Renal cortical epithelial cell (primary cell): ENCODE measurements at regions not wholly inside any gene's neighbourhood (a gene's known extent, or its start where the extent isn't known, plus 50 kb on each side); places are given as distances from the start of the nearest gene placed in this dataset.
"Not testable (repeated sequence)": the region's sequence is repeated elsewhere in the genome, so short reads cannot be mapped to it uniquely, and the experiment has no call there.

ENCODE experiments used
- DNase-seq: peaks from one replicate; pipeline ENCODE4 v3.0.0-alpha.2; 2011; ENCODE audit warnings: low read depth

GRCh38 chr1:187894349-187894748 lies 1065.6 kb downstream of the PLA2G4A start:
- DNase-seq: no peak

- DNase-seq: no peak
Observed at GRCh38 chr1:187903223-187903622, 1074.5 kb downstream of the PLA2G4A start.

GRCh38 chr1:187909382-187909781 lies 1080.6 kb downstream of the PLA2G4A start:
- DNase-seq: peak; percentile 4

GRCh38 chr1:187911820-187912219 lies 1083.1 kb downstream of the PLA2G4A start:
- no peak for DNase-seq

GRCh38 chr1:187920976-187921375 lies 1092.2 kb downstream of the PLA2G4A start:
- no peak for DNase-seq

- DNase-seq: no peak
Observed at GRCh38 chr1:187921426-187921825, 1092.7 kb downstream of the PLA2G4A start.

- DNase-seq: no peak
Observed at GRCh38 chr1:187922255-187922654, 1093.5 kb downstream of the PLA2G4A start.

- no peak for DNase-seq
Observed at GRCh38 chr1:187924252-187924651, 1095.5 kb downstream of the PLA2G4A start.

- peak; percentile 32 for DNase-seq
Observed at GRCh38 chr1:187928288-187928687, 1099.5 kb downstream of the PLA2G4A start.

GRCh38 chr1:187928696-187929095 lies 1099.9 kb downstream of the PLA2G4A start:
- no peak for DNase-seq

GRCh38 chr1:187931776-187932175 lies 1103.0 kb downstream of the PLA2G4A start:
- DNase-seq: peak; percentile 40

GRCh38 chr1:187933562-187934419 lies 1105.0 kb downstream of the PLA2G4A start:
- DNase-seq: peak; percentile 16

- DNase-seq: no peak
Observed at GRCh38 chr1:187936667-187937066, 1107.9 kb downstream of the PLA2G4A start.

- no peak for DNase-seq
Observed at GRCh38 chr1:187938092-187938491, 1109.3 kb downstream of the PLA2G4A start.

- DNase-seq: no peak
Observed at GRCh38 chr1:187942986-187943385, 1114.2 kb downstream of the PLA2G4A start.

- peak; percentile 3 for DNase-seq
Observed at GRCh38 chr1:187943606-187944403, 1115.1 kb downstream of the PLA2G4A start.

GRCh38 chr1:187946661-187947060 lies 1117.9 kb downstream of the PLA2G4A start:
- DNase-seq: not testable (repeated sequence)

- no peak for DNase-seq
Observed at GRCh38 chr1:187947359-187947758, 1118.6 kb downstream of the PLA2G4A start.

GRCh38 chr1:187948170-187948794 lies 1119.5 kb downstream of the PLA2G4A start:
- no peak for DNase-seq

GRCh38 chr1:187949567-187949966 lies 1120.8 kb downstream of the PLA2G4A start:
- DNase-seq: no peak

GRCh38 chr1:187951817-187952216 lies 1123.1 kb downstream of the PLA2G4A start:
- DNase-seq: no peak

GRCh38 chr1:187952446-187952845 lies 1123.7 kb downstream of the PLA2G4A start:
- no peak for DNase-seq
